Psoas muscle (tissue), 7 donors: ENCODE measurements at regions not wholly inside any gene's neighbourhood (a gene's known extent, or its start where the extent isn't known, plus 50 kb on each side); places are given as distances from the start of the nearest gene placed in this dataset.

Experiments
- ATAC-seq, 4 donors: fragments of 200-7000 bp; cut with Tn5 transposase; one replicate each; pipeline ENCODE4 v1.9.1; 2020; ENCODE audit warnings: moderate library complexity in 3 of 4, mild to moderate bottlenecking in 2 of 4
- DNase-seq, 2 donors: peaks; one replicate each; pipeline ENCODE4 v3.0.0-alpha.2; 2020
- H3K27ac ChIP-seq: fragments of 200-600 bp; one replicate; pipeline ENCODE4 v1.8.0; 2022
- H3K27me3 ChIP-seq, 3 donors: fragments of 200-600 bp in 1 of 3; one replicate each; pipeline versions ENCODE4 v1.6.1 to v1.8.0; 2013 to 2022; ENCODE audit warnings: low read length in 2 of 3, mild to moderate bottlenecking in 2 of 3, moderate library complexity in 1 of 3; ENCODE audit not compliant: insufficient read depth in 3 of 3
- H3K36me3 ChIP-seq, 2 donors: fragments of 200-600 bp in 1 of 2; one replicate each; pipeline versions ENCODE4 v1.6.1 to v1.8.0; 2013 to 2022; ENCODE audit warnings: low read depth in 1 of 2, mild to moderate bottlenecking in 1 of 2, moderate library complexity in 1 of 2; ENCODE audit not compliant: insufficient read depth in 1 of 2
- H3K4me1 ChIP-seq: fragments of 200-600 bp; one replicate; pipeline ENCODE4 v1.8.0; 2022
- H3K4me3 ChIP-seq: fragments of 200-600 bp; one replicate; pipeline ENCODE4 v1.8.0; 2022; ENCODE audit warnings: mild to moderate bottlenecking
- H3K9me3 ChIP-seq: fragments of 200-600 bp; one replicate; pipeline ENCODE4 v1.8.0; 2022
- CTCF ChIP-seq: fragments of 200-600 bp; IDR thresholded peaks from one replicate; pipeline ENCODE4 v1.8.0; 2022; ENCODE audit warnings: antibody characterized with exemption
- WGBS, 3 donors: extraction: QIAGEN DNeasy Blood & Tissue Kit; methylation state at CpG; one replicate each; pipeline versions ENCODE4 v1.1.6 to v1.1.7; 2013; 5-methylcytosine and 5-hydroxymethylcytosine counted together
- intact Hi-C, 2 donors: fragments of 100-400 bp; cut with DNase I; formaldehyde crosslinking; loops; one replicate each; pipeline versions ENCODE4 v1.11.0 to v1.14.2; 2022
- donor health status: healthy with polysubstance abuse.
- donor health status: DM: no; HTN: no; CAD: no; lungs with moderate emphysema.
- donor health status: Bipolar disorder and iron deficiency.
- donor health status: healthy.
- donor health status: DM: yes; HTN: yes; CAD: no.
- donor health status: DM: no; HTN: no; CAD: no.
- donor health status: DM: yes; HTN: yes; CAD: no.

DNA sequence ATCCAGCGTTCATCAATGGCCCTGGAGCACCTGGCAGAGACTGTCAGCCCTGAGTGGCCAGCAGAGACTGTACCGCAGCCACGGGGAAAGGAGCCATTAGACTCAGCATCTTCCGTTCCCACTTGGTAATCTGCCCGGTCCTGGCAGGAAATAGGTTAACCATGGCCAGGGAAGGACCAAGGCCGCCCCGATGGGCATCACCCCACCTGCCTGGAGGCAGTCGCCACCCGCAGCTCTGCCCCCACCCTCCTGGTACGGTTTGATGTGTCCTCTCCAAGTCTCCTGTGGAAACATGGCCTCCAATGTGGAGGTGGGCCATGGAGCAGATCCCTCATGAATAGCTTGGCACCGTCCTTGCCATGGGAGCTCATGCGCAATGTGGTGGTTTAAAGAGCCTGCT, 75.3 kb downstream of the RTP5 start:
- DNase-seq: no peak
- Histone ChIP-seq H3K4me1 (no peaks in the 10 kb centered on the region), H3K4me3 (no peak overlapping the region), H3K27ac (no peak overlapping the region), H3K27me3 (peaks cover 0 to 42% (median 5%) of the 10 kb centered on the region in 3 donors), H3K9me3 (no peaks in the 10 kb centered on the region), H3K36me3 (no peaks in the 10 kb centered on the region)
- ATAC-seq: no peak
- 37 to 40% (median 40%) methylated on average over 12 of the region's 12 CpGs for WGBS, 3 donors
- TF ChIP-seq CTCF: no peak
- intact Hi-C loops: no loop called here

GRCh38 chr2:241945311-241945710, 75.8 kb downstream of the RTP5 start:
- DNase-seq (no peak), ATAC-seq (no peak)
- peaks cover 0 to 44% (median 4%) of the 10 kb centered on the region in 3 donors for H3K27me3 ChIP-seq
- no peak overlapping the region for H3K4me3 ChIP-seq
- no peaks in the 10 kb centered on the region for H3K9me3 ChIP-seq
- intact Hi-C loops: no loop called here
- no peak for TF ChIP-seq CTCF
- H3K36me3 ChIP-seq: no peaks in the 10 kb centered on the region
- WGBS, 3 donors: 86 to 94% (median 93%) methylated on average over 15 of the region's 15 CpGs
- no peaks in the 10 kb centered on the region for H3K4me1 ChIP-seq
- H3K27ac ChIP-seq: no peak overlapping the region

DNA sequence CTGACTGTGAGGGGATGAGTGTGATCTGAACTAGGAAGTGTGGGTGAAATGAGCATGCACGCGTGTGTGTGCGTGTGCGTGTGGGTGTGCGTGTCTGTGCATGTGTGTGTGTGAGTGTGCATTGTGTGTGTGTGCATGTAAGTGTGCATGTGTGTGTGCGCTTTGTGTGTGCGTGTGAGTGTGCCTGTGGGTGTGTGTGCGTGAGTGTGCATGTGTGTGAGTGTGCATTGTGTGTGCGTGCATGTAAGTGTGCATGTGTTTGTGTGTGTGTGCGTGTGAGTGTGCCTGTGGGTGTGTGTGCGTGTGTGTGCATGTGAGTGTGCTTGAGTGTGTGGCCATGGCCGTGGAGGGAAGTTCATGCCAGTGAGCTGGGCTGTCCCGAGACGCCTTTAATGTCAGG, 76.3 kb downstream of the RTP5 start:
- Histone ChIP-seq H3K27ac (no peak overlapping the region), H3K36me3 (no peaks in the 10 kb centered on the region), H3K27me3 (peaks cover 0 to 44% (median 4%) of the 10 kb centered on the region in 3 donors), H3K4me3 (no peak overlapping the region), H3K4me1 (no peaks in the 10 kb centered on the region), H3K9me3 (no peaks in the 10 kb centered on the region)
- ATAC-seq (no peak), DNase-seq (no peak)
- no peak for TF ChIP-seq CTCF
- intact Hi-C loops: no loop called here
- 82 to 96% (median 85%) methylated on average over 14 of the region's 14 CpGs for WGBS, 3 donors

GRCh38 chr2:241946306-241947003, 76.9 kb downstream of the RTP5 start:
- H3K4me1 ChIP-seq: no peaks in the 10 kb centered on the region
- H3K27ac ChIP-seq: no peak overlapping the region
- intact Hi-C loops: no loop called here
- 60 to 83% (median 77%) methylated on average over 32 of the region's 32 CpGs for WGBS, 3 donors
- ATAC-seq: no peak
- no peak for DNase-seq
- H3K9me3 ChIP-seq: no peaks in the 10 kb centered on the region
- H3K36me3 ChIP-seq: no peaks in the 10 kb centered on the region
- peaks cover 0 to 44% (median 4%) of the 10 kb centered on the region in 3 donors for H3K27me3 ChIP-seq
- TF ChIP-seq CTCF: no peak
- H3K4me3 ChIP-seq: no peak overlapping the region

DNA sequence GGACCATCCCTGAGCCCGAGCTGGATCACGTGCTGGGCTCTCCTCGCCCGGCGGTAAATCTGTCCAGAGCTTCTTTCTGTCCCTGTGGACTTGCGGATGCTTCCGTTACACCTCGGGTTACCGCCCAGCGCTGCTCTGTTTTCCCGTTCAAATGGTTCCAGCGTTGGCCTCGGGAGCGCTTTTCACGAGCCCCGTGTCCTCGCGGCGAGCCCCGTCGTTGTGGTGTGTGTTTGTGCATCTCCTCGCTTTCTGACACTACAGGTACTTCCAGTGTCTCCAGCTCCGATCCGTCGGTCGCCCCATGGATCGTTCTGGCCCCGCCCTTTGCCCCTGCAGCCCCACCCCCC, 77.4 kb downstream of the RTP5 start:
- 44 to 86% (median 69%) methylated on average over 28 of the region's 28 CpGs for WGBS, 3 donors
- no peak for TF ChIP-seq CTCF
- no peak overlapping the region for H3K27ac ChIP-seq
- no peak for ATAC-seq
- no peaks in the 10 kb centered on the region for H3K36me3 ChIP-seq
- no peaks in the 10 kb centered on the region for H3K4me1 ChIP-seq
- intact Hi-C loops: no loop called here
- H3K27me3 ChIP-seq: peaks cover 0 to 42% (median 4%) of the 10 kb centered on the region in 3 donors
- no peaks in the 10 kb centered on the region for H3K9me3 ChIP-seq
- no peak overlapping the region for H3K4me3 ChIP-seq
- no peak for DNase-seq
